Liver (tissue), 3 donors: ENCODE measurements at regions not wholly inside any gene's neighbourhood (a gene's known extent, or its start where the extent isn't known, plus 50 kb on each side); places are given as distances from the start of the nearest gene placed in this dataset.

Source experiments
- ATF3 ChIP-seq: IDR thresholded peaks from 2 replicates; pipeline ENCODE4 v1.6.1; 2016; ENCODE audit warnings: antibody characterized with exemption
- CTCF ChIP-seq: fragments of 150-350 bp; IDR thresholded peaks from 2 replicates; pipeline ENCODE4 v1.5.1; 2017; ENCODE audit warnings: improper control_type of control experiment, low read depth, low read length; ENCODE audit not compliant: missing input control
- donor health status: healthy.
- donor health status: healthy.

GRCh38 chr10:21247592-21247991 is 277.9 kb downstream of the SKIDA1 start:
- TF ChIP-seq ATF3 (no peak), CTCF (no peak)
